Epithelial cell of proximal tubule (primary cell): ENCODE measurements at regions not wholly inside any gene's neighbourhood (a gene's known extent, or its start where the extent isn't known, plus 50 kb on each side); places are given as distances from the start of the nearest gene placed in this dataset.

Source experiments
- DNase-seq: peaks from one replicate; pipeline ENCODE4 v3.0.0-alpha.2; 2011; ENCODE audit warnings: low read depth
- H3K4me3 ChIP-seq: 2 replicates; pipeline ENCODE4 v1.5.1; 2011; ENCODE audit warnings: low read depth, mild to moderate bottlenecking, low read length
- CTCF ChIP-seq: conservative IDR thresholded peaks from 2 replicates; pipeline ENCODE4 v1.5.1; 2012; ENCODE audit warnings: low read depth, mild to moderate bottlenecking, low read length

DNA sequence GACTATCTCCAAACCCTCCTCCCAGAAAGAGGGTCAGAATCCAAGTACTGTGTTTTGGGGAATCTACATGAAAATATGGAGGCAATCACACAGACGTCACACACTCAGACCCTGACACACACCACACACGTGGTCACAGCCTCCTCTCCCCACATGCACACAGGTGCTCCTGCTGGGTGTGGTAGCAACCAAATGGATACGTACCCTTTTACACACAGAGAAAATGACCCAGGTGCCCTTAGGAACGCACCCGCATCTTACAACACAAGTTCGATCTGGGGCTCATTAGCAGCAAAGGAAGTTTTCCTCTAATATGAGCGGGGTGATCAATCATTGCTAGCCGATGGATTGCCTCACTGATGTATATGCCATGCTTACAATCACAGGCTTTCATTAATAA lies 480.2 kb upstream of the KLF4 start:
- H3K4me3 ChIP-seq, result no peak overlapping the region
- no peak for DNase-seq
- no peak for TF ChIP-seq CTCF

GRCh38 chr9:107969141-107969540 lies 479.6 kb upstream of the KLF4 start:
- no peak for TF ChIP-seq CTCF
- DNase-seq, result no peak
- H3K4me3 ChIP-seq, result no peak overlapping the region

- no peak for DNase-seq
- TF ChIP-seq CTCF, result no peak
- no peak overlapping the region for H3K4me3 ChIP-seq
Observed at GRCh38 chr9:107963246-107963645, 473.7 kb upstream of the KLF4 start.

- no peak overlapping the region for H3K4me3 ChIP-seq
- no peak for TF ChIP-seq CTCF
Observed at GRCh38 chr9:107960916-107961315, 471.3 kb upstream of the KLF4 start.

DNA sequence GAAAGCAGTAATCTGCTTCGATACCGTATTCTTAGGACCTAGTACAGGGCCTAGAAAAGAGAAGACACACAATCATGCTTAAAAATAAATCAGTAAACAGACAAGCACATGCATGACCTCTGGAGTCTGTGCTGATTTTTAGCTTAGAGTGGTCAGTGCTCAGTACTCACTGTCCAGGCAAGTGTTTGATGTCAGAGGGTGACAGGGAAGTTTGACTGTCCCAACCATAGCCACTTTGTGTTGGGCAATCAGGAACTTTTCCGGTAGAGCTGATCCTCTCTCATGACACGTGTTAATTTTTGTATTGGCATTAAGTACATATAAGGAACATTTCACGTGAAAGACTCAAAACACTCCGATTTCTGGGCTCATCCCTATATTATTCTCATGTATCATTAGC lies 464.7 kb upstream of the KLF4 start:
- no peak overlapping the region for H3K4me3 ChIP-seq
- no peak for TF ChIP-seq CTCF
- DNase-seq, result no peak

More at GRCh38 chr9:107960916-107961315, 471.3 kb upstream of the KLF4 start:
- no peak for DNase-seq

GRCh38 chr9:107953556-107954125 lies 464.1 kb upstream of the KLF4 start:
- no peak for DNase-seq
- no peak overlapping the region for H3K4me3 ChIP-seq
- no peak for TF ChIP-seq CTCF

DNA sequence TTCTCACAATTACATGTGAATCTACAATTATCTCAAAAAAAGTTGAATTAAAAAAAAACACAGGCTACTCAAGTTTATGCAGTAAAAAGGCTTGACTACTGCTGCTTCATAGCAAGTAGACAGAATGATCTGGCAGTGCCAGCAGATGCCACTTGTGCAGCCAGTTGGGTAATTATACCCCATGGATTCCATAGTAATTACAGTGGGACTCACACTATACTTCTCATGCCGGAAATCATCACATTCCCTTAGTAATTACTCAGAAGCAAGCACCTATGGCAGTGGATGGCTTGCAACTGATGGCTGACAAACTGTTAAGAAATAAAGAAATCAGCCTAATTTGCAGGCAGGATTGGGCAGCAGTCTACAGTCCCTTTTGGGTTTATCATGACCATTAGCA lies 463.2 kb upstream of the KLF4 start:
- H3K4me3 ChIP-seq, result no peak overlapping the region
- peak; percentile 39 for DNase-seq
- TF ChIP-seq CTCF, result no peak
